H1 (cell line): ENCODE measurements at regions not wholly inside any gene's neighbourhood (a gene's known extent, or its start where the extent isn't known, plus 50 kb on each side); places are given as distances from the start of the nearest gene placed in this dataset.

Experiments
- CTCF ChIA-PET: fragments of 300-600 bp; sonication (Branson Sonifier 250); formaldehyde crosslinking; loops from one replicate; lab custom pipeline; 2021; ENCODE audit not compliant: partially characterized antibody; lab: Charles Lee
- POLR2A ChIA-PET: fragments of 300-600 bp; sonication (Branson Sonifier 250); formaldehyde crosslinking; loops from one replicate; lab custom pipeline; 2021; ENCODE audit warnings: inconsistent platforms; ENCODE audit not compliant: partially characterized antibody; lab: Charles Lee
- DNase-seq, 2 experiments: peaks; one replicate each; pipeline versions ENCODE4 v3.0.0 to v3.0.0-alpha.2; 2010 to 2022; ENCODE audit warnings: low spot score in 2 of 2, low read depth in 1 of 2, mixed read lengths in 1 of 2
- FAIRE-seq: peaks from 2 replicates; lab custom pipeline; 2011; peaks lifted over from hg19 to GRCh38; lab: Jason Lieb, UNC
- H2AFZ ChIP-seq: 2 replicates; pipeline ENCODE4 v1.8.1; 2012; ENCODE audit warnings: low read length, inconsistent platforms
- H2AK5ac ChIP-seq: 2 replicates; pipeline ENCODE4 v1.6.1; 2013; ENCODE audit warnings: low read depth, low read length
- H2BK120ac ChIP-seq: replicated peaks from 2 replicates; pipeline ENCODE3; 2013; ENCODE audit warnings: low read depth, low read length, inconsistent platforms
- H2BK12ac ChIP-seq: 2 replicates; pipeline ENCODE4 v1.6.1; 2013; ENCODE audit warnings: low read depth, low read length
- H2BK15ac ChIP-seq: 2 replicates; pipeline ENCODE4 v1.6.1; 2013; ENCODE audit warnings: low read length
- H2BK20ac ChIP-seq: 2 replicates; pipeline ENCODE4 v1.6.1; 2013; ENCODE audit warnings: low read length
- H2BK5ac ChIP-seq: 2 replicates; pipeline ENCODE4 v1.6.1; 2013; ENCODE audit warnings: low read depth, low read length
- H3K14ac ChIP-seq: 2 replicates; pipeline ENCODE4 v1.6.1; 2013; ENCODE audit warnings: inconsistent platforms; ENCODE audit not compliant: insufficient read length
- H3K18ac ChIP-seq: 2 replicates; pipeline ENCODE4 v1.6.1; 2013; ENCODE audit warnings: low read length; ENCODE audit errors: extremely low read depth
- H3K23ac ChIP-seq: 2 replicates; pipeline ENCODE4 v1.6.1; 2013; ENCODE audit warnings: inconsistent platforms; ENCODE audit not compliant: insufficient read length
- H3K23me2 ChIP-seq: 2 replicates; pipeline ENCODE4 v1.6.1; 2013; ENCODE audit warnings: low read depth, low read length
- H3K27ac ChIP-seq: 2 replicates; pipeline ENCODE4 v1.6.1; 2011; ENCODE audit warnings: low read depth, low read length, inconsistent platforms
- H3K27me3 ChIP-seq, 4 experiments: replicated peaks in 1 of 4; 1 replicate in 1 of 4; 2 replicates in 3 of 4; pipeline versions ENCODE4 v1.6.1 to v1.8.1; 2011 to 2013; ENCODE audit warnings: low read length in 3 of 4, mild to moderate bottlenecking in 3 of 4, inconsistent platforms in 2 of 4, mixed read lengths in 2 of 4, moderate library complexity in 1 of 4; ENCODE audit not compliant: control insufficient read depth in 3 of 4, insufficient read depth in 3 of 4; ENCODE audit errors: extremely low read depth in 1 of 4
- H3K36me3 ChIP-seq, 4 experiments: 2 replicates each; pipeline versions ENCODE4 v1.6.1 to v1.8.1; 2011 to 2013; ENCODE audit warnings: mild to moderate bottlenecking in 4 of 4, low read length in 3 of 4, moderate library complexity in 2 of 4, control low read depth in 1 of 4, inconsistent platforms in 1 of 4; ENCODE audit not compliant: insufficient read depth in 4 of 4, control insufficient read depth in 2 of 4
- H3K4ac ChIP-seq: replicated peaks from 2 replicates; pipeline ENCODE3; 2013; ENCODE audit warnings: low read length, low read depth, mixed read lengths, inconsistent platforms; ENCODE audit not compliant: insufficient read length
- H3K4me1 ChIP-seq, 4 experiments: replicated peaks in 1 of 4; 1 replicate in 1 of 4; 2 replicates in 3 of 4; pipeline versions ENCODE4 v1.6.1 to v1.8.1; 2011 to 2013; ENCODE audit warnings: low read length in 3 of 4, inconsistent platforms in 2 of 4, mixed read lengths in 1 of 4; ENCODE audit not compliant: insufficient read depth in 4 of 4, control insufficient read depth in 3 of 4
- H3K4me2 ChIP-seq, 2 experiments: 2 replicates each; pipeline versions ENCODE4 v1.6.1 to v1.8.1; 2011 to 2013; ENCODE audit warnings: low read depth in 2 of 2, low read length in 2 of 2, control low read depth in 1 of 2, inconsistent platforms in 1 of 2, mild to moderate bottlenecking in 1 of 2; ENCODE audit not compliant: insufficient read depth in 1 of 2
- H3K4me3 ChIP-seq, 4 experiments: fragments of 200-600, 300-600 bp in 1 of 4; sonication (generic), shearing (Covaris generic), sonication (Bioruptor Twin) in 1 of 4; 2 replicates each; pipeline versions ENCODE4 v1.5.1 to v1.8.1; 2011 to 2016; ENCODE audit warnings: low read length in 4 of 4, low read depth in 3 of 4, control low read depth in 2 of 4, inconsistent platforms in 2 of 4, mild to moderate bottlenecking in 2 of 4, mixed read lengths in 1 of 4, moderate library complexity in 1 of 4; ENCODE audit not compliant: insufficient read depth in 2 of 4; ENCODE audit errors: extremely low read depth in 1 of 4
- H3K56ac ChIP-seq: replicated peaks from 2 replicates; pipeline ENCODE3; 2013; ENCODE audit warnings: low read depth, mild to moderate bottlenecking, mixed read lengths, low read length, inconsistent platforms; ENCODE audit not compliant: insufficient read length
- H3K79me1 ChIP-seq: 2 replicates; pipeline ENCODE4 v1.6.1; 2013; ENCODE audit warnings: low read depth, low read length, control low read depth
- H3K79me2 ChIP-seq, 2 experiments: 2 replicates each; pipeline versions ENCODE4 v1.6.1 to v1.8.1; 2012 to 2013; ENCODE audit warnings: low read length in 2 of 2, mild to moderate bottlenecking in 2 of 2, inconsistent platforms in 1 of 2; ENCODE audit not compliant: insufficient read depth in 2 of 2, control insufficient read depth in 1 of 2
- H3K9ac ChIP-seq, 4 experiments: replicated peaks in 1 of 4; 1 replicate in 1 of 4; 2 replicates in 3 of 4; pipeline versions ENCODE4 v1.6.1 to v1.8.1; 2011 to 2013; ENCODE audit warnings: low read depth in 3 of 4, low read length in 3 of 4, control low read depth in 2 of 4, mild to moderate bottlenecking in 2 of 4, moderate library complexity in 2 of 4, inconsistent platforms in 1 of 4; ENCODE audit errors: extremely low read depth in 1 of 4
- H3K9me3 ChIP-seq, 2 experiments: 2 replicates each; pipeline versions ENCODE4 v1.6.1 to v1.8.1; 2012 to 2013; ENCODE audit warnings: mild to moderate bottlenecking in 2 of 2, moderate library complexity in 2 of 2, control low read depth in 1 of 2, inconsistent platforms in 1 of 2, low read depth in 1 of 2, low read length in 1 of 2, mixed read lengths in 1 of 2; ENCODE audit not compliant: insufficient read depth in 2 of 2
- H4K20me1 ChIP-seq, 2 experiments: replicated peaks in 1 of 2; 2 replicates each; pipeline versions ENCODE3 to v1.8.1; 2011 to 2013; ENCODE audit warnings: inconsistent platforms in 2 of 2, low read length in 2 of 2, mild to moderate bottlenecking in 1 of 2; ENCODE audit not compliant: insufficient read depth in 2 of 2, control insufficient read depth in 1 of 2
- H4K5ac ChIP-seq: 2 replicates; pipeline ENCODE4 v1.6.1; 2013; ENCODE audit warnings: low read length, low read depth, mixed read lengths, inconsistent platforms; ENCODE audit not compliant: insufficient read length
- H4K8ac ChIP-seq: 2 replicates; pipeline ENCODE4 v1.8.0; 2013; ENCODE audit warnings: mild to moderate bottlenecking, moderate library complexity, low read length, inconsistent platforms; ENCODE audit not compliant: insufficient read depth; ENCODE audit errors: extremely low read depth
- H4K91ac ChIP-seq: replicated peaks from 2 replicates; pipeline ENCODE3; 2013; ENCODE audit warnings: low read length, mixed read lengths, inconsistent platforms; ENCODE audit not compliant: insufficient read length
- CBX8 ChIP-seq: fragments of 300-800, 300-1000 bp; sonication (generic); IDR thresholded peaks from 2 replicates; pipeline ENCODE4 v1.7.1; 2016; ENCODE audit warnings: low read depth, low read length, borderline replicate concordance
- EGR1 ChIP-seq: IDR thresholded peaks from 2 replicates; pipeline ENCODE4 v1.6.1; 2011; ENCODE audit warnings: low read depth, low read length, borderline replicate concordance
- HDAC6 ChIP-seq: IDR thresholded peaks from one replicate; pipeline ENCODE4 v1.7.1; 2012; ENCODE audit warnings: low read depth, mild to moderate bottlenecking, inconsistent platforms, low read length, moderate library complexity
- KDM1A ChIP-seq: fragments of 200-600, 300-600 bp; sonication (generic); IDR thresholded peaks from 2 replicates; pipeline ENCODE4 v1.7.1; 2016; ENCODE audit warnings: mild to moderate bottlenecking, low read length, borderline replicate concordance
- MAFK ChIP-seq: IDR thresholded peaks from 2 replicates; pipeline ENCODE4 v1.6.1; 2012; ENCODE audit warnings: low read depth, mild to moderate bottlenecking, improper control_type of control experiment, low read length
- NRF1 ChIP-seq: IDR thresholded peaks from 2 replicates; pipeline ENCODE4 v1.6.1; 2011; ENCODE audit warnings: mild to moderate bottlenecking, low read depth, low read length, improper control_type of control experiment
- POLR2AphosphoS5 ChIP-seq: IDR thresholded peaks from 2 replicates; pipeline ENCODE4 v1.6.1; 2011; ENCODE audit warnings: low read depth, low read length
- RFX5 ChIP-seq: IDR thresholded peaks from 2 replicates; pipeline ENCODE4 v1.6.1; 2011; ENCODE audit warnings: low read depth, low read length, improper control_type of control experiment, borderline replicate concordance
- SAP30 ChIP-seq: fragments of 300-600 bp; sonication (generic); IDR thresholded peaks from 2 replicates; pipeline ENCODE4 v1.7.1; 2012; ENCODE audit warnings: low read length, moderate library complexity, mild to moderate bottlenecking, inconsistent platforms; ENCODE audit not compliant: insufficient read depth, insufficient replicate concordance
- SIN3A ChIP-seq, 2 experiments: IDR thresholded peaks in 1 of 2; conservative IDR thresholded peaks in 1 of 2; 2 replicates each; pipeline ENCODE4 v1.6.1; 2011 to 2012; ENCODE audit warnings: low read length in 2 of 2, improper control_type of control experiment in 1 of 2, low read depth in 1 of 2, mild to moderate bottlenecking in 1 of 2
- WGBS, 2 experiments: shearing (Covaris generic) in 1 of 2; methylation state at CpG; one replicate each; pipeline versions ENCODE4 v1.1.6 to v1.1.7; 2013 to 2015; ENCODE audit warnings: low lambda C conversion rate in 2 of 2, mixed read lengths in 2 of 2, inconsistent platforms in 1 of 2, low coverage in 1 of 2, missing lambda C conversion rate in 1 of 2; ENCODE audit not compliant: insufficient replicate concordance in 2 of 2, insufficient coverage in 1 of 2, insufficient read length in 1 of 2; ENCODE audit errors: extremely low coverage in 1 of 2, missing lambda C conversion rate in 1 of 2; 5-methylcytosine and 5-hydroxymethylcytosine counted together
- TF ChIP-seq, protein P1 (sequence below): IDR thresholded peaks from 2 replicates; pipeline ENCODE4 v1.6.1; 2012; ENCODE audit warnings: inconsistent platforms
- TF ChIP-seq, protein P2 (sequence below): IDR thresholded peaks from 2 replicates; pipeline ENCODE4 v1.6.1; 2011; ENCODE audit warnings: low read length, improper control_type of control experiment

DNA sequence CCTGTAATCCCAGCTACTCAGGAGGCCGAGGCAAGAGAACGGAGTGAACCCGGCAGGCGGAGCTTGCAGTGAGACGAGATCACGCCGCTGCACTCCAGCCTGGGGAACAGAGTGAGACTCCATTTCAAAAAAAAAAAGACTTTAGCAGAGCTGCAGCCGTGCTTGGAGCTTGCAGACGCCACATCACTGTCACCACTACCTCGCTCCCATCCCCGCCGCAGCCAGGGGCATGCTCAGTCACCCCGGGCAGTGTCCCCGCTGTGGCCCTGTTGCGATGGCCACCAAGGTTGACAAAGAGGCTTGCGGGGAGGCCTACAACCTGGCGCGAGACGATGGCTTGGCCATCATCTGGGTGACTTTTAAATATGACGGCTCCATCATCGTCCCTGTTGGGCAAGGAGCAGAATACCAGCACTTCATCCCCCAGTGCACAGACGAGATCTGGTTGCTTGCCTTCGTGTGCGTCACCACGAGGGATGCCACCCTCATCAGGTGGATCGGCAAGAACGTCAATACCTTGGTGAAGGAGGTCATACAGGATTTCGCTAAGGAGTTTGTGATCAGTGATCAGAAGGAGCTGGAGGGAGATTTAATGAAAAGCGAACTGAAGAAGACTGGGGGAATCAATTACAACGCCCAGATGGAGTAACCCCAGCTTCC lies 118.1 kb downstream of the TNFRSF13B start:
- Histone ChIP-seq H3K56ac (no peak overlapping the region), H3K4me1 (no peaks in the 10 kb centered on the region), H3K79me2 (no peaks in the 10 kb centered on the region), H2BK5ac (no peak overlapping the region), H2BK12ac (no peak overlapping the region), H3K23ac (no peak overlapping the region), H3K9ac (no peak overlapping the region), H3K4ac (no peak overlapping the region), H2AK5ac (no peak overlapping the region), H3K4me2 (no peak overlapping the region), H3K4me3 (no peak overlapping the region), H2BK120ac (no peak overlapping the region), H3K18ac (no peak overlapping the region), H3K79me1 (no peaks in the 10 kb centered on the region), H4K91ac (no peak overlapping the region), H3K14ac (no peak overlapping the region), H4K20me1 (no peaks in the 10 kb centered on the region), H4K8ac (peak overlapping the region; percentile 79; the same call in 1 of the 2 replicates), H3K23me2 (no peaks in the 10 kb centered on the region), H3K36me3 (no peaks in the 10 kb centered on the region), H3K9me3 (no peaks in the 10 kb centered on the region), H3K27me3 (no peaks in the 10 kb centered on the region), H4K5ac (no peak overlapping the region), H2BK20ac (no peak overlapping the region), H3K27ac (no peak overlapping the region), H2BK15ac (no peak overlapping the region), H2AFZ (no peak overlapping the region)
- ChIA-PET POLR2A (no interaction called here), CTCF (interaction anchor here (0.7 kb wide), 1 partner anchor 471 kb away, joined by 6 read pairs; no protein-coding TSS in a partner anchor)
- WGBS, 2 experiments = 86% methylated on average over 30 of the region's 30 CpGs; no CpG with 5 or more reads in 1 of the 2 experiments
- FAIRE-seq (no peak), DNase-seq (no peak)
- TF ChIP-seq KDM1A = no peak
- no peak for TF ChIP-seq MAFK
- TF ChIP-seq, protein P1, sequence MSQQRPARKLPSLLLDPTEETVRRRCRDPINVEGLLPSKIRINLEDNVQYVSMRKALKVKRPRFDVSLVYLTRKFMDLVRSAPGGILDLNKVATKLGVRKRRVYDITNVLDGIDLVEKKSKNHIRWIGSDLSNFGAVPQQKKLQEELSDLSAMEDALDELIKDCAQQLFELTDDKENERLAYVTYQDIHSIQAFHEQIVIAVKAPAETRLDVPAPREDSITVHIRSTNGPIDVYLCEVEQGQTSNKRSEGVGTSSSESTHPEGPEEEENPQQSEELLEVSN = no peak
- TF ChIP-seq CBX8 = no peak
- TF ChIP-seq HDAC6 = no peak
- TF ChIP-seq SAP30 = no peak
- no peak for TF ChIP-seq NRF1
- no peak for TF ChIP-seq RFX5
- TF ChIP-seq POLR2AphosphoS5 = no peak
- TF ChIP-seq SIN3A (conservative IDR thresholded peaks at IDR 0.05 in 1 of 2, IDR thresholded peaks at IDR 0.05 in 1 of 2; ENCODE audit: low read depth in 1 of 2, low read length in 2 of 2) = no peak
- TF ChIP-seq, protein P2, sequence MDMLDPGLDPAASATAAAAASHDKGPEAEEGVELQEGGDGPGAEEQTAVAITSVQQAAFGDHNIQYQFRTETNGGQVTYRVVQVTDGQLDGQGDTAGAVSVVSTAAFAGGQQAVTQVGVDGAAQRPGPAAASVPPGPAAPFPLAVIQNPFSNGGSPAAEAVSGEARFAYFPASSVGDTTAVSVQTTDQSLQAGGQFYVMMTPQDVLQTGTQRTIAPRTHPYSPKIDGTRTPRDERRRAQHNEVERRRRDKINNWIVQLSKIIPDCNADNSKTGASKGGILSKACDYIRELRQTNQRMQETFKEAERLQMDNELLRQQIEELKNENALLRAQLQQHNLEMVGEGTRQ = no peak
- no peak for TF ChIP-seq EGR1
